ENCODE measurements at regions not wholly inside any gene's neighbourhood (a gene's known extent, or its start where the extent isn't known, plus 50 kb on each side); places are given as distances from the start of the nearest gene placed in this dataset.

DNA sequence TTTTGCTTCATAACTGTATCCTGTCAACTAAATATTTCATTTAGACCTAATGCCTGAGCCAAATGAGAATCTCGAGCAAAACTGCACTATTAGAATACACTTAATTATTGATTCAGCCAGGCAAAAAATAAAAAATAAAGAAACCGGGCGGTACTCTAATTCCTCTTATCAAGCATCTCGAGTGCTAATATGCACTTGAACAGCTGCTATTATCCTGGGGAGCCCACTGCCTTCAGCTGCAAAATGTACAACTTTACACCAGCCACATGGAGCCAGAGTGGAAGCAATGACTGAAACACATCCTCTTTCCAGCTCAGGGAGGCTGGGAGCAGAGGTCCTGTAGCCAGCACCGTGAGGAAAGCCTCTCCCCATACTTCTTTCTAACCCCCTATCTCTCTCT lies 390.0 kb upstream of the CADM1 start (continued):
- TF ChIP-seq, protein P1, sequence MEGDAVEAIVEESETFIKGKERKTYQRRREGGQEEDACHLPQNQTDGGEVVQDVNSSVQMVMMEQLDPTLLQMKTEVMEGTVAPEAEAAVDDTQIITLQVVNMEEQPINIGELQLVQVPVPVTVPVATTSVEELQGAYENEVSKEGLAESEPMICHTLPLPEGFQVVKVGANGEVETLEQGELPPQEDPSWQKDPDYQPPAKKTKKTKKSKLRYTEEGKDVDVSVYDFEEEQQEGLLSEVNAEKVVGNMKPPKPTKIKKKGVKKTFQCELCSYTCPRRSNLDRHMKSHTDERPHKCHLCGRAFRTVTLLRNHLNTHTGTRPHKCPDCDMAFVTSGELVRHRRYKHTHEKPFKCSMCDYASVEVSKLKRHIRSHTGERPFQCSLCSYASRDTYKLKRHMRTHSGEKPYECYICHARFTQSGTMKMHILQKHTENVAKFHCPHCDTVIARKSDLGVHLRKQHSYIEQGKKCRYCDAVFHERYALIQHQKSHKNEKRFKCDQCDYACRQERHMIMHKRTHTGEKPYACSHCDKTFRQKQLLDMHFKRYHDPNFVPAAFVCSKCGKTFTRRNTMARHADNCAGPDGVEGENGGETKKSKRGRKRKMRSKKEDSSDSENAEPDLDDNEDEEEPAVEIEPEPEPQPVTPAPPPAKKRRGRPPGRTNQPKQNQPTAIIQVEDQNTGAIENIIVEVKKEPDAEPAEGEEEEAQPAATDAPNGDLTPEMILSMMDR (IDR thresholded peaks at IDR 0.05): no peak
- TF ChIP-seq RAD21 (IDR thresholded peaks at IDR 0.05; ENCODE audit: low read length): no peak
- TF ChIP-seq JUND (IDR thresholded peaks at IDR 0.05): no peak
- TF ChIP-seq EZH2phosphoT487 (IDR thresholded peaks at IDR 0.05; ENCODE audit: borderline replicate concordance, low read depth): no peak
- TF ChIP-seq, protein P2, sequence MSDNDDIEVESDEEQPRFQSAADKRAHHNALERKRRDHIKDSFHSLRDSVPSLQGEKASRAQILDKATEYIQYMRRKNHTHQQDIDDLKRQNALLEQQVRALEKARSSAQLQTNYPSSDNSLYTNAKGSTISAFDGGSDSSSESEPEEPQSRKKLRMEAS (IDR thresholded peaks at IDR 0.05; ENCODE audit: low read depth): no peak
- no peak for TF ChIP-seq MXI1 (IDR thresholded peaks at IDR 0.05; ENCODE audit: low read depth, low read length)
- no peak for TF ChIP-seq GATA2 (CRISPR knock-in tag; IDR thresholded peaks at IDR 0.05)

DNA sequence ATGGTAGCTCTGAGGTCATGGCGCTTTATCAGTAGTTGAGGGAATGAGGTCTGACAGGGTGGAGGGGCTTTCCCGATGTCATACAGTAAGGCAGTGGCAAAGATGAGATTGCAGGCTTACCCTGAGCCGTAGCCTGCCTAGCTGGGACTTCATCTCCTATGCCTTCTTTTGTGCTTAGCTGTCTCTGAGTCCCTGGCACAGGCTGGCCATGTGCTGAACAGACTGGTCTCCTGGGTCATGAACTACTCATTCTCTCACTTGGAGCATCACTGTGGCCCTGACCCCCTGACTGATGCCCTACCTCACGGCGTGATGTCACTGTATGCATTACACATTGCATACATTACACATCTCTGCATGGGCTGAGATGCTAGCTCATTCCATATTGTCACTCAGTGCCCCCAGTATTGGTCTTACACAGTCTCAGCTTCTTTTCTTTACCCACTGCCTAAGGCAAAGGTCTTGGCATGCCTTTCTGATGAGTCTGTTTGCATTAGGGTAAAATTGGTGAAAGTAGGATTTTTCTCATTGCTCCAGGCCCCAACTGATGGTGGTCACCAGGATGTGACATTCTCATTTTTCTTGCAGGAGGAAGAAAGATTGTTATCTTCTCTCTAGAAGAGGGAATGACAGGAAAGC lies 389.4 kb upstream of the CADM1 start:
- 18% methylated on average over 5 of the region's 5 CpGs for WGBS (ENCODE audit: low lambda C conversion rate)
- CTCF ChIA-PET: no interaction called here
- no peak for DNase-seq

DNA sequence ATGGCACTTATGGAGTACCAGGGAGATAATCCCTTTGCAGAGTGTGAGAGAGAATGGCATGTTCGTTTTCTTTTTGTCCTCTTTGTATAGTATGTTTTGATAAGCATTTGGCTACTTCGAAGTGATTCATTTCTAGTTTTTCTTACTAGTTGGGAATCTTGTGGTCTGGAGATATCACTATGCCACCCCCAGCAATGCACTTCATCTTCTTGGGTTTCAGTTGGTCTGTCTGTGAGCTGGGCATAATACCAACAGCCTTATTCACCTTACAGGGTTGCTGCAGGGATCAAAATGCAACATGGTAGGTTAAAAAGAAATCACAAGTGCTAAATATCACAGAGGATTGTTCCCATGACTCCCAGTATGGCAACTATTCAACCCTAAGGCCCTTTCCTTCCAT lies 387.8 kb upstream of the CADM1 start:
- H3K4me2 ChIP-seq: no peak overlapping the region
- no peaks in the 10 kb centered on the region for H3K9me2 ChIP-seq
- H3K27me3 ChIP-seq (ENCODE audit: insufficient read depth): no peaks in the 10 kb centered on the region
- no peak overlapping the region for H3K27ac ChIP-seq (ENCODE audit: low read depth in 2 of 2, low read length in 1 of 2)
- H4K20me1 ChIP-seq (ENCODE audit: insufficient read depth): no peaks in the 10 kb centered on the region
- no peak overlapping the region for H3K4me3 ChIP-seq (ENCODE audit: low read depth in 2 of 2, low read length in 1 of 2)
- no peaks in the 10 kb centered on the region for H3F3A ChIP-seq (replicated peaks; ENCODE audit: insufficient read depth)
- ChIA-PET CTCF (interaction anchor here (0.6 kb wide), 1 partner anchor 38 kb away, joined by 3 read pairs; no protein-coding TSS in a partner anchor), POLR2A (no interaction called here)
- DNase-seq: no peak
- WGBS (ENCODE audit: low lambda C conversion rate): 20% methylated on average over 2 of the region's 2 CpGs
- no peak overlapping the region for H2AFZ ChIP-seq (ENCODE audit: low read depth)
- no peak overlapping the region for H3K9ac ChIP-seq
- peaks cover 0 to 8% of the 10 kb centered on the region in 2 experiments; a peak in 1 of 4 replicates for H3K4me1 ChIP-seq (ENCODE audit: control insufficient read depth in 1 of 2, insufficient read depth in 2 of 2, low read depth in 1 of 2, low read length in 1 of 2)
- no peaks in the 10 kb centered on the region for H3K79me2 ChIP-seq (ENCODE audit: insufficient read depth)
- H3K9me3 ChIP-seq: no peaks in the 10 kb centered on the region
- H3K36me3 ChIP-seq (replicated peaks in 1 of 2; ENCODE audit: control insufficient read depth in 1 of 2, insufficient read depth in 2 of 2, low read length in 1 of 2): no peaks in the 10 kb centered on the region
- TF ChIP-seq, protein P3, sequence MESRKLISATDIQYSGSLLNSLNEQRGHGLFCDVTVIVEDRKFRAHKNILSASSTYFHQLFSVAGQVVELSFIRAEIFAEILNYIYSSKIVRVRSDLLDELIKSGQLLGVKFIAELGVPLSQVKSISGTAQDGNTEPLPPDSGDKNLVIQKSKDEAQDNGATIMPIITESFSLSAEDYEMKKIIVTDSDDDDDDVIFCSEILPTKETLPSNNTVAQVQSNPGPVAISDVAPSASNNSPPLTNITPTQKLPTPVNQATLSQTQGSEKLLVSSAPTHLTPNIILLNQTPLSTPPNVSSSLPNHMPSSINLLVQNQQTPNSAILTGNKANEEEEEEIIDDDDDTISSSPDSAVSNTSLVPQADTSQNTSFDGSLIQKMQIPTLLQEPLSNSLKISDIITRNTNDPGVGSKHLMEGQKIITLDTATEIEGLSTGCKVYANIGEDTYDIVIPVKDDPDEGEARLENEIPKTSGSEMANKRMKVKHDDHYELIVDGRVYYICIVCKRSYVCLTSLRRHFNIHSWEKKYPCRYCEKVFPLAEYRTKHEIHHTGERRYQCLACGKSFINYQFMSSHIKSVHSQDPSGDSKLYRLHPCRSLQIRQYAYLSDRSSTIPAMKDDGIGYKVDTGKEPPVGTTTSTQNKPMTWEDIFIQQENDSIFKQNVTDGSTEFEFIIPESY (IDR thresholded peaks at IDR 0.05; ENCODE audit: borderline replicate concordance, low read depth): no peak
- no peak for TF ChIP-seq FOXM1 (IDR thresholded peaks at IDR 0.05; ENCODE audit: low read depth)
- no peak for TF ChIP-seq NRF1 (IDR thresholded peaks at IDR 0.05; ENCODE audit: low read depth, low read length)
- TF ChIP-seq, protein P4, sequence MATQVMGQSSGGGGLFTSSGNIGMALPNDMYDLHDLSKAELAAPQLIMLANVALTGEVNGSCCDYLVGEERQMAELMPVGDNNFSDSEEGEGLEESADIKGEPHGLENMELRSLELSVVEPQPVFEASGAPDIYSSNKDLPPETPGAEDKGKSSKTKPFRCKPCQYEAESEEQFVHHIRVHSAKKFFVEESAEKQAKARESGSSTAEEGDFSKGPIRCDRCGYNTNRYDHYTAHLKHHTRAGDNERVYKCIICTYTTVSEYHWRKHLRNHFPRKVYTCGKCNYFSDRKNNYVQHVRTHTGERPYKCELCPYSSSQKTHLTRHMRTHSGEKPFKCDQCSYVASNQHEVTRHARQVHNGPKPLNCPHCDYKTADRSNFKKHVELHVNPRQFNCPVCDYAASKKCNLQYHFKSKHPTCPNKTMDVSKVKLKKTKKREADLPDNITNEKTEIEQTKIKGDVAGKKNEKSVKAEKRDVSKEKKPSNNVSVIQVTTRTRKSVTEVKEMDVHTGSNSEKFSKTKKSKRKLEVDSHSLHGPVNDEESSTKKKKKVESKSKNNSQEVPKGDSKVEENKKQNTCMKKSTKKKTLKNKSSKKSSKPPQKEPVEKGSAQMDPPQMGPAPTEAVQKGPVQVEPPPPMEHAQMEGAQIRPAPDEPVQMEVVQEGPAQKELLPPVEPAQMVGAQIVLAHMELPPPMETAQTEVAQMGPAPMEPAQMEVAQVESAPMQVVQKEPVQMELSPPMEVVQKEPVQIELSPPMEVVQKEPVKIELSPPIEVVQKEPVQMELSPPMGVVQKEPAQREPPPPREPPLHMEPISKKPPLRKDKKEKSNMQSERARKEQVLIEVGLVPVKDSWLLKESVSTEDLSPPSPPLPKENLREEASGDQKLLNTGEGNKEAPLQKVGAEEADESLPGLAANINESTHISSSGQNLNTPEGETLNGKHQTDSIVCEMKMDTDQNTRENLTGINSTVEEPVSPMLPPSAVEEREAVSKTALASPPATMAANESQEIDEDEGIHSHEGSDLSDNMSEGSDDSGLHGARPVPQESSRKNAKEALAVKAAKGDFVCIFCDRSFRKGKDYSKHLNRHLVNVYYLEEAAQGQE (IDR thresholded peaks at IDR 0.05; ENCODE audit: low read depth, low read length): no peak
- no peak for TF ChIP-seq SMC3 (IDR thresholded peaks at IDR 0.05; ENCODE audit: low read depth, low read length)
- no peak for TF ChIP-seq SIN3A (IDR thresholded peaks at IDR 0.05; ENCODE audit: borderline replicate concordance, low read depth, low read length)

More for the DNA sequence above, 389.4 kb upstream of the CADM1 start:
- Histone ChIP-seq H3K36me3 (replicated peaks in 1 of 2; ENCODE audit: control insufficient read depth in 1 of 2, insufficient read depth in 2 of 2, low read length in 1 of 2) (no peaks in the 10 kb centered on the region), H2AFZ (ENCODE audit: low read depth) (no peak overlapping the region), H3K4me2 (no peak overlapping the region), H3F3A (replicated peaks; ENCODE audit: insufficient read depth) (no peaks in the 10 kb centered on the region), H3K27ac (ENCODE audit: low read depth in 2 of 2, low read length in 1 of 2) (no peak overlapping the region), H3K79me2 (ENCODE audit: insufficient read depth) (no peaks in the 10 kb centered on the region), H3K27me3 (ENCODE audit: insufficient read depth) (no peaks in the 10 kb centered on the region), H3K9me2 (no peaks in the 10 kb centered on the region), H3K9ac (no peak overlapping the region), H3K9me3 (no peaks in the 10 kb centered on the region), H4K20me1 (ENCODE audit: insufficient read depth) (no peaks in the 10 kb centered on the region), H3K4me1 (ENCODE audit: control insufficient read depth in 1 of 2, insufficient read depth in 2 of 2, low read depth in 1 of 2, low read length in 1 of 2) (peaks cover 0 to 8% of the 10 kb centered on the region in 2 experiments; a peak in 1 of 4 replicates), H3K4me3 (ENCODE audit: low read depth in 2 of 2, low read length in 1 of 2) (no peak overlapping the region)
- POLR2A ChIA-PET: interaction anchor here (1.0 kb wide), 1 partner anchor 534 kb away, joined by 3 read pairs; no protein-coding TSS in a partner anchor
- TF ChIP-seq FOXJ3 (CRISPR knock-in tag; IDR thresholded peaks at IDR 0.05) (no peak), SMC3 (IDR thresholded peaks at IDR 0.05; ENCODE audit: low read depth, low read length) (no peak), JUND (IDR thresholded peaks at IDR 0.05) (no peak), TAF1 (IDR thresholded peaks at IDR 0.05; ENCODE audit: borderline replicate concordance, low read depth, low read length) (no peak), EZH2phosphoT487 (IDR thresholded peaks at IDR 0.05; ENCODE audit: borderline replicate concordance, low read depth) (no peak), CHD2 (IDR thresholded peaks at IDR 0.05; ENCODE audit: low read length, partially characterized antibody) (no peak), YY1 (IDR thresholded peaks at IDR 0.05; ENCODE audit: low read depth) (no peak), FOSL2 (IDR thresholded peaks at IDR 0.05; ENCODE audit: borderline replicate concordance, low read depth) (no peak)
- TF ChIP-seq, protein P5, sequence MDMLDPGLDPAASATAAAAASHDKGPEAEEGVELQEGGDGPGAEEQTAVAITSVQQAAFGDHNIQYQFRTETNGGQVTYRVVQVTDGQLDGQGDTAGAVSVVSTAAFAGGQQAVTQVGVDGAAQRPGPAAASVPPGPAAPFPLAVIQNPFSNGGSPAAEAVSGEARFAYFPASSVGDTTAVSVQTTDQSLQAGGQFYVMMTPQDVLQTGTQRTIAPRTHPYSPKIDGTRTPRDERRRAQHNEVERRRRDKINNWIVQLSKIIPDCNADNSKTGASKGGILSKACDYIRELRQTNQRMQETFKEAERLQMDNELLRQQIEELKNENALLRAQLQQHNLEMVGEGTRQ (IDR thresholded peaks at IDR 0.05; ENCODE audit: borderline replicate concordance, low read depth, low read length): no peak

Data from SK-N-SH (cell line).